DMS 273 (cell line): ENCODE measurements at regions not wholly inside any gene's neighbourhood (a gene's known extent, or its start where the extent isn't known, plus 50 kb on each side); places are given as distances from the start of the nearest gene placed in this dataset.
"Not testable (repeated sequence)": the region's sequence is repeated elsewhere in the genome, so short reads cannot be mapped to it uniquely, and the experiment has no call there.

Experiments used
- DNase-seq: peaks from one replicate; lab custom pipeline; 2025; ENCODE audit not compliant: unreplicated experiment; lab: John Stamatoyannopoulos, UW

- DNase-seq: no peak
These were observed 484.9 kb upstream of the MAN1A1 start for GRCh38 chr6:119834418-119834817.

DNA sequence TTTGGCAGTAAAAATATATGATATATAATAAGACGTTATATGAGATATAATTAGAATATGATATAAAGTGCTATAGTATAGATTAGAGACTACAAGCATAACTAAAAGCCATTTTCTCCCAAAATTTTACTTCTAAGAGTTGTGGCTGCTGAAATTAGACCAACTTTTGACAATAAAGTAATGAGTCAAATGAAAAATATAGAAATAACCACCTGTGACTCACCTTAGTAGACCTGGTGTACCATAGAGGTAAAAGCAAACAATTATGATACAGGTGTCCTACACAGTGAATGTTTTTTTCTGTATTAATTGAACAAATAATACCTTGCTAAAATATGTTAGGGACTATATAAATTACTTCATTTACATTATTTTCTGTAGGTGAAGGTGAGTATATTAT is 482.9 kb upstream of the MAN1A1 start:
- DNase-seq: no peak

GRCh38 chr6:119830494-119831295 is 481.1 kb upstream of the MAN1A1 start:
- DNase-seq: no peak

GRCh38 chr6:119830069-119830468 is 480.5 kb upstream of the MAN1A1 start:
- no peak for DNase-seq

DNA sequence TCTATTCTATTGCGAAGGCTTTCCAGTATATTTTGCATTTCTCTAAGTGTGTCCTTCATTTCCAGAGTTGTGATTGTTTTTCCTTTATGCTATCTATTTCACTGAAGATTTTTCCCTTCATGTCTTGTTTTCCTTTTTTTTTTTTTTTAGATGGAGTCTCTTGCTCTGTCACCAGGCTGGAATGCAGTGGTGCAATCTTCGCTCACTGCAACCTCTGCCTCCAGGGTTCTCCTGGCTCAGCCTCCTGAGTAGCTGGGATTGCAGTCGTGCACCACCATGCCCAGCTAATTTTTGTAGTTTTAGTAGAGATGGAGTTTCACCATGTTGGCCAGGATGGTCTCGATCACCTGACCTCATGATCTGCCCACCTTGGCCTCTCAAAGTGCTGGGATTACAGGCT is 479.9 kb upstream of the MAN1A1 start:
- not testable (repeated sequence) for DNase-seq

- DNase-seq: no peak
These were observed 479.4 kb upstream of the MAN1A1 start for GRCh38 chr6:119829006-119829405.

GRCh38 chr6:119821380-119821779 is 471.8 kb upstream of the MAN1A1 start:
- DNase-seq: no peak

DNA sequence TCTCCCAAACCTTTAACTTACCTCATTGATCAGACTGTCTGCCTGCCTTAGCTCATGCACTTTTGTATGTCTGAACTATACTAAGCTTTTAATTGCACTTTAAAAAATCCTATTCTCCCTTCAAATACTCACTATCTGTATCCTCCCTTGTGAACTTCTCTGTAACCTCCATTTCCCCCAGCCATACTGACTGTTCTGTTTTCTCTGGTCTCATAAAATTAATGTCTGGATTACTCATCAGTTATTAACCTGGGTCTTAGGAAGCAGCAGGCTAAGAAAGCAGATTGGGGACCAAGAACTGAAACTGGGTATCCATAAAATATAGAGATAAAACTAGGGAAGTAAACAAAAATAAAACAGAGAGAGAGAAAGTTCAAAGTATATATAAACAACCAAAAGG is 469.3 kb upstream of the MAN1A1 start:
- DNase-seq: no peak

DNA sequence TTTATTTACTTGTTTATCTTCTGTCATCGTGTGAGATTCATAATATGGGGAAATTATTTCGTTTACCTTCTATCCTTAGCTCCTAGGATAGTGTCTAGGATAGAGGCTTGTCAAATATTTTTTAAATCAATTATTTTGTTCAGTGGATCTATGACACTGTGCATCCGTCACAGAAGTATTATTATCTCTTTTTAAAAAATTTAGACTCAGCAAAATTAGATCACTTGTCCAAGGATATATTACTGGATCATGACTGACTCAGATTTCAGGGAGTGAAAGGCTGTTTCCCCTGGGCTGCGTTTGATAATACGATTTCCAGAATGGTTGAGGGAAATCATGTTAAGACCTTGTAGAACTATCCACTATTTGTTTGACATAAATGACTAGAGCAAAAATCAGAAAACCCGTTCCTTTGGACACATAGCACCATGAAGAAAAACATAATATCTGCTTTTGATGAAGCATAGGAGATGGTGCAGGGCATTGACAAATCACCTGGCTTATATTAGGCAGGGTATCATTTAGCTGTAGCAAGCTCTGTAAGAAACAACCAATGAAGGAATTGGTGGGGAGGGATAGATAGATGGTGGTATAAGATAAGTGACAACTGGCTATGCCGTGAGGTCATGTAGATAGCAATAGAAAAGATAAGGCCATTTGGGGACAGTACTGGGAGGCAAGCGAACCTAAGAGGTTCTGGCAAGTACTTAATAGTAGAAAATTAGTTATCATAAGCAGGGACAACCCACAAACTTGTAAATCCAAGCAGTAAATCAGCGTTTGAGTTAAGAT is 465.2 kb upstream of the MAN1A1 start:
- no peak for DNase-seq

DNA sequence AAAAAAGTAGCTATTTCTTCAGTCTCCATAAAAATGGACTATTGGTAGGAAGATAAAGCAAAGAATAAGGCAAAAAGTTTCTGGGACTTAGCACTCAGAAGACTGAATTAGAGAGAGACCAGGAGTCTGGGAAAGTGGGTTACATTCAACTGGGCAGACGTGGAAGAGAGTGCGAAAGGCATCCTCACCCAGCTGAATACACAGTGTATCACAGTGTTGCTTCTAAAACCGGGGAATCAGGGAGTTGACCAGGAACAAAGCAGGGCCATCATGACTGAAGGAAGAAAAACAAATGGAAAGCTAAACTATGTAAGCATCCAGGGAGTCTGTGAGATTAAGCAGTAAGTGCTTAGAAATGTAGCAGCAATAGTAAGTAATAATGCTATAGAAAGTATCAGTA is 452.9 kb upstream of the MAN1A1 start:
- no peak for DNase-seq

GRCh38 chr6:119801056-119801455 is 451.5 kb upstream of the MAN1A1 start:
- no peak for DNase-seq

- DNase-seq: no peak
These were observed 451.0 kb upstream of the MAN1A1 start for GRCh38 chr6:119800526-119800925.

DNA sequence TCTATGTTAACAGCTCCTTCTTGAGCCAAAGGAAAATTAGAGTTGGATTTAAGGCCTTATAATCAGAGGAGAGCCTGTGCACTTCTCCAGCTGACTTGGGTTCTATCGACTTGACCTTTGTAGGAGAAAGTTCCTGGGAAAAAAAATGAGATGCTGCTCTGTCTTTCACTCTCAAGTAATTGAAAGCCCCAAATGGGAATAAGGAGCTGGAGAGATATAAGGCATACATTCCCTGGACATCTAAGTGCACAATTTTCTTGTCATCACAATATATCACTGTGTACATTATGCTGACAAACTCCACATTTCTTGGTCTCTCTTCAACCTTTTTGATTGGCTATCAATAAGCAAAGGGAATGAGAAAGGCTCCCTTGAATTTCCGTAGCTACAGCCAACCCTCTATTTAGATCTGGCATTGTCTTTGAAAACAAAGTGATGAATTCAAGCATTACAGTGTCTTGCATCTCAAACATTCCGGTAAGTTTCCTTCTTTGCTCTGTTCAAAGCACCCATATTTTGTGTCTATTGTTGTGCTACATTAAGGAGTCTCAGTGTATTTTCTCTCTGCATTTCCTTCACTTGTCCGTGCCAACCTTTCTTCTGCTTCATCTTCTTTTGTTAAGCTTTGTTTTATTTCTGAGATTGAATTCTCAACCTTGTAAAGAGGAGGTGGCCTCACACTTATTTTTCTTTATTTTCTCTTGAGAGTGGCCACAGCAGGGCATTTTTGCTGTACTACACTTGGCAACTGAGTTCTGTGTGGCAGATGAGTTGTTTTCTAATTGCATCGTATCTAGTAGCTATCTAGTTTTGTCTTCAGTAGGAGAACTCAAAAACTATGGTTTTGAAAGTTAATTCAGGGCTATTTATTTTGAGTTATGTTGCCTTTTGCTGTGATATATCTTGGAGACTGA is 450.3 kb upstream of the MAN1A1 start:
- no peak for DNase-seq

DNA sequence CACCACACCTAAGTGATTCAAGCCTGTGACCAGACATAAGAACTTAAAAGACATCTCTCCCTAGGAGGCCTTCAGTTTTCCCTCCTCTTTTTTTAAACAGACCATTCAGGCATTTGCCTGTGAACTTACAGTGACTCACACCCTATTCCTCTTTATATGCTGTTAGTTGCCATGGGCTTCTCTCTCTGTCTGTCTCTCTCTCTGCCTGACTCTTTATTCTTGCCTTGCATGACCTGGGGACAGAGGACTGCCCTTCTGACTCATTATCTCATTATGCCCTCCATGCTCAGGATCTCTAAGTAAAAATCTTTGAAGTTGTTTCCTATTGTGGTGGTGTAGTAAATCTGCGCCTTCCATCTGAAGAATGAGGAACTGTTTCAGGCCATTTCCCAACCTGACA is 442.2 kb upstream of the MAN1A1 start:
- no peak for DNase-seq

DNA sequence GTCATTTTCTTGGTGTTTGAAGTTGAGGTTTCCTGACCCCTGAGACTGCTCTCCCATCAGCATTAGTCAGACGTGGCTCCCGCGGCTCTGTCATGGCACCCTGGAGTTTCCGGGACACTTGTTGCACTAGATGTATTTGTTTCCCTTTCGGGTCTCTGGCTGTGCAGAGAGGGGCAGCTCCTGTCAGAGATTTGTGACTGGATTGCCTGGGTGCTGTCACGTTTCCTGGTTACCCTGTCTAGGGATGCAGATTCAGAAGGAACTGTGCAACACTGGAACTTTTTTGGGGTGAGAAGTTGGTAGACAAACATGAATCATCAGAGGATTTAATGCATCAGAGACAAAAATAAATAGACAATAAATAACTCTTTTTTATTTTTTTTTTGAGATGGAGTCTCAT is 431.8 kb upstream of the MAN1A1 start:
- DNase-seq: no peak

DNA sequence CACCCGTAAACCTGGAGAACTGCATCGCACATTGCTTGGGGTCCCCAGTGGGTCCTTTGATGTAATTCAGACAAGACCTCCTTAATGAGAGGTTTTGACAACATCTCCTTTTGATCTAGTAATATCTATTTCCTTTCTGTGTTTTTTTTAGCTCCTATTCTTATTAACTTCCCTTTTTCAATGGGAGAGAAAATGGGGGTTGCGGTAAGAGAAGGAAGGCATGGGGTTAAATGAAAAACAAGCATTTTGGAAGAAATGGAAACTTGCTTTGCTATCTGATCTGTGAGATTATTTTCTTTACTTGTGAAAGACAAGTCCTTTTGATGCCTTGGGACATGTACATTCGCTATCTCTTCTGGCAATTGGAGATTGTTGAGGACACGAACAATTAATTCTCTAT is 418.6 kb upstream of the MAN1A1 start:
- no peak for DNase-seq

DNA sequence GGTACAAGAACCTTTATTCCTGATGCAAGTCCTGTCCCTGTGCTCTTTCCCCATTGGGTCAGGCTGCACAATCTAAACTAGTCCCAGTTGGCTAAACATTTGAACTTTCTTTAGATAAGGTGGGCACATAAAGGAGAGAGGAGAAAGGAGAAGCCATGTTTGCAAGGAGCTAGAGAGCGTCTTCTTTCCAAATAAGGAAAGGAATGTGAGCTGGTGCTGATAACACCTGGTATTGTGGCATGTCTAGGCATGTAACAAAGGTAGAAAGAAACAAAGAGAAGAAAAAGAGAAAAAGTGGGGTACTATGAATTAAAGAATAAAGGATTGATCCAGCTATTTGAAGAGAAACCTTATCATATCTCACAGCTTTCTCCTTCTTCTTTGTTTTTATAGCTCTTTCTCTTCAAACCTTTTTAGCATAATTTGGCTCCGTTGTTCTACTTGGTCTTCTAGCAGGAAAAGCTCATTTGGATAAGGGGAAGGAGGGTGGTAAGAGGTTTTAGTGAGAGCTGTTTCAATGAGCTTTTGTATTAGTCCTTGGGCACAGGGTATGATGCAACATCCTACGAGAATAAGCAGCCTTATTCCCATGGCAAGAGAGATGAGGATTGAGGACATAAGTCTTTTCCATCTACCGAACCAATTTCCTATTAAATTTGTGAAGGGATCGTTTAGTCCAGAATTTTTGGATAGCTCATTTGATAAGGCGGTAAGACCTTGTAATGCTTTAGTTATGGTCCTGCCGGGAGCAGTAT is 415.5 kb upstream of the MAN1A1 start:
- DNase-seq: no peak

DNA sequence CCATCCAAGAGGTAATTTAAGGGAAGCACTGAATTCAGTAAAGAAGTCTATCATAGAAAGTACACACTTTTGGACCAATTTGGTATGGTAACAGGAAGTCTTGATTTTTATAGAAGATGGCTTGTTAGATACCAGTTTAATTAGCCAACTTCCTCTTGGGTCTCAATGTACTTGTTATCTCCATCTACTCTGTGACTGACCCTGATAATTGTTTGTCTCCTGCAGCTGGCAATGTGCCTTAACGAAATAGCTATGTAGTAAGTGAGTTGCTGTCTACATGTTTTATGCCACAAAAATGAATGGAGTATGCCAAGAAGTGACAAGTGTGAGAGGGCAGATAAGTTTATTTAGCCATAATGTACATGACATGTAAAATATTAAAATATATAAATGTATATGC is 410.5 kb upstream of the MAN1A1 start:
- no peak for DNase-seq

DNA sequence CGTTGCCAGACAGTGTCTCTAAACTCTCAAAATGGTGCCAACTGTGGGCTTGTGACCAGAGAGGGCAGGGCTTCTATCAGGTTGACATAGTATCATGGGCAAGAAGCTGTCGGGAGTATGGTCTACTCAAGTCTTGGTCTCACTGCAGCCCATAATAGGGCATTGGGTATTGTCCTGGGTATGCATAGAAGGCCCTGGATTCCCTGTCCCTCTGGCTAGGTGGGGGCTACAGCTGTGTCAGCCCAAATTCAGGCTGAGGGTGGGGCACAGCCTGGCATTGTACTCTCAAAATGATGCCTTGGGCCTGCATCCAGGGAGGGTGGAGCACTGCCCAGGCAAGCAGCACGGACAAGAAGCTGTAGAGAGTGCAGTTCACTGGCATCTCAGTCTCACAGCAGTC is 408.8 kb upstream of the MAN1A1 start:
- no peak for DNase-seq

DNA sequence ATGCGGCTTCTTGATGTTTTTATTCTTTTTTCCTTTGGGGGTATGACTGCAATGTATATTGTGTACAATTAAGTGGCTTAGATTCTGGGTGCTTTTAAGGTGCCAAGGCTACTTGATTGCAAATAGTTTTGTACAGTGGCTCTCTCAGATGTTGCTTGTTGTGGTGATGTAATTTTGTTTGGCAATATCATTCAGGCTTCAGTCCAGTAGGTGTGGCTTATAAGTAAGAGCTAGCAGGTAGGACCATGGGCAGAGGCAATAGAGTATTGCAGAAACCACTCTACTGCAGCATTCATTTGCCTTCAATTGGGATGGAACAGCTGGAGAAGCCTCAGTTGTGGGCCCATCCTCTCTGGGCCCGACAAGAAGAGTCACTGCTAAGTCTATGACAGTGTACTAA is 407.9 kb upstream of the MAN1A1 start:
- no peak for DNase-seq

DNA sequence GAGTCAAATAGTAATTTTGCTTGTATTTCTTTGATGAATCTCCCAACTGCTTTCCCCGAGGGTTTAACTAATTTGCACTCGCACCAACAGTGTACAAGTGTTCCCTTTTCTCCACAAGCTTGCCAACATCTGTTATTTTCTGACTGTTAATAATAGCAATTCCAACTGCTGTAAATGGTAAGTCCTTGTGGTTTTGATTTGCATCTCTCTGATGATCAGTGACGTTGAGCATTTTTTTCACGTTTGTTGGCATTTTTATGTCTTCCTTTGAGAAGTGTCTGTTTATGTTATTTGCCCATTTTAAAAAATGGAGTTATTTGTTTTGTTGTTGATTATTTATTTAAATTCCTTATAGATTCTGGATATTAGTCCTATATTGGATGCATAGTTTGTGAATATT is 399.8 kb upstream of the MAN1A1 start:
- no peak for DNase-seq
